Neural cell (in vitro differentiated cells): ENCODE measurements at regions not wholly inside any gene's neighbourhood (a gene's known extent, or its start where the extent isn't known, plus 50 kb on each side); places are given as distances from the start of the nearest gene placed in this dataset.

ENCODE experiments used
- H2AFZ ChIP-seq: fragments of 200-600, 300-800 bp; sonication (generic), shearing (Covaris generic); 2 replicates; pipeline ENCODE4 v1.6.0; 2014; ENCODE audit warnings: low read depth, mild to moderate bottlenecking, antibody characterized with exemption, low read length, moderate library complexity
- H3F3A ChIP-seq: fragments of 200-600 bp; shearing (Covaris generic); 2 replicates; pipeline ENCODE4 v1.6.1; 2016; ENCODE audit warnings: mild to moderate bottlenecking, moderate library complexity, mixed read lengths, antibody characterized with exemption, low read length; ENCODE audit not compliant: insufficient read depth, poor library complexity, severe bottlenecking
- H3K27ac ChIP-seq: fragments of 200-600, 300-800 bp; sonication (generic), shearing (Covaris generic); 2 replicates; pipeline ENCODE4 v1.5.1; 2014; ENCODE audit warnings: mild to moderate bottlenecking, low read length, moderate library complexity
- H3K27me3 ChIP-seq: fragments of 300-800, 200-600 bp; sonication (generic), shearing (Covaris generic); 2 replicates; pipeline ENCODE4 v1.6.0; 2014; ENCODE audit warnings: mild to moderate bottlenecking, low read depth, low read length, moderate library complexity; ENCODE audit not compliant: insufficient read depth
- H3K36me3 ChIP-seq: fragments of 300-800, 200-600 bp; sonication (generic), shearing (Covaris generic); 2 replicates; pipeline ENCODE4 v1.5.1; 2014; ENCODE audit warnings: mild to moderate bottlenecking, antibody characterized with exemption, low read length, moderate library complexity; ENCODE audit not compliant: insufficient read depth
- H3K4me2 ChIP-seq: fragments of 300-800, 200-600 bp; sonication (generic), shearing (Covaris generic); 2 replicates; pipeline ENCODE4 v1.6.0; 2014; ENCODE audit warnings: mild to moderate bottlenecking, low read length
- H3K4me3 ChIP-seq: fragments of 300-800, 200-600 bp; sonication (generic), shearing (Covaris generic); 2 replicates; pipeline ENCODE4 v1.5.1; 2014; ENCODE audit warnings: mild to moderate bottlenecking, low read length, moderate library complexity
- H3K79me2 ChIP-seq: fragments of 200-600 bp; shearing (Covaris generic); replicated peaks from 2 replicates; pipeline ENCODE4 v1.6.0; 2014; ENCODE audit warnings: mild to moderate bottlenecking, low read length, moderate library complexity; ENCODE audit not compliant: insufficient read depth
- H3K9ac ChIP-seq: fragments of 300-800, 200-600 bp; sonication (generic), shearing (Covaris generic); 2 replicates; pipeline ENCODE4 v1.6.1; 2016; ENCODE audit warnings: mild to moderate bottlenecking, low read length, mixed read lengths
- H3K9me2 ChIP-seq: fragments of 200-600 bp; shearing (Covaris generic); 2 replicates; pipeline ENCODE4 v1.6.1; 2016; ENCODE audit warnings: mild to moderate bottlenecking, low read length, mixed read lengths; ENCODE audit not compliant: insufficient read depth
- H3K9me3 ChIP-seq: fragments of 200-600, 300-800 bp; sonication (generic), shearing (Covaris generic); 2 replicates; pipeline ENCODE4 v1.6.1; 2016; ENCODE audit warnings: mild to moderate bottlenecking, mixed run types, low read length, moderate library complexity, mixed read lengths
- H4K20me1 ChIP-seq: fragments of 200-600 bp; shearing (Covaris generic); 2 replicates; pipeline ENCODE4 v1.6.1; 2016; ENCODE audit warnings: mild to moderate bottlenecking, mixed run types; ENCODE audit not compliant: insufficient read depth
- EP300 ChIP-seq: fragments of 450-650 bp; conservative IDR thresholded peaks from 2 replicates; pipeline ENCODE4 v1.6.1; 2014; ENCODE audit warnings: antibody characterized with exemption, mild to moderate bottlenecking, moderate library complexity; ENCODE audit not compliant: poor library complexity, severe bottlenecking
- EZH2 ChIP-seq: fragments of 200-600, 300-800 bp; shearing (Covaris generic), sonication (generic); IDR thresholded peaks from 2 replicates; pipeline ENCODE4 v1.6.1; 2014; ENCODE audit warnings: antibody characterized with exemption, low read length, borderline replicate concordance, mild to moderate bottlenecking; ENCODE audit not compliant: insufficient read depth, poor library complexity, severe bottlenecking
- MXI1 ChIP-seq: fragments of 450-650 bp; conservative IDR thresholded peaks from 2 replicates; pipeline ENCODE4 v1.6.1; 2014; ENCODE audit warnings: antibody characterized with exemption, mild to moderate bottlenecking; ENCODE audit not compliant: poor library complexity, severe bottlenecking
- POLR2AphosphoS5 ChIP-seq: IDR thresholded peaks from 2 replicates; pipeline ENCODE4 v1.6.1; 2012
- RAD21 ChIP-seq: fragments of 450-650 bp; conservative IDR thresholded peaks from 2 replicates; pipeline ENCODE4 v1.6.1; 2014; ENCODE audit warnings: antibody characterized with exemption, mild to moderate bottlenecking, moderate library complexity
- SMC3 ChIP-seq: fragments of 450-650 bp; conservative IDR thresholded peaks from 2 replicates; pipeline ENCODE4 v1.6.1; 2014; ENCODE audit warnings: antibody characterized with exemption, mild to moderate bottlenecking, moderate library complexity; ENCODE audit not compliant: poor library complexity
- TAF1 ChIP-seq: IDR thresholded peaks from 2 replicates; pipeline ENCODE4 v1.6.1; 2012; ENCODE audit warnings: low read depth
- TF ChIP-seq, protein P1 (sequence below): IDR thresholded peaks from 2 replicates; pipeline ENCODE4 v1.6.1; 2012; ENCODE audit warnings: borderline replicate concordance
- TF ChIP-seq, protein P2 (sequence below): fragments of 450-650 bp; IDR thresholded peaks from 2 replicates; pipeline ENCODE4 v1.5.1; 2014; ENCODE audit warnings: antibody characterized with exemption, mild to moderate bottlenecking, moderate library complexity; ENCODE audit not compliant: poor library complexity, severe bottlenecking

DNA sequence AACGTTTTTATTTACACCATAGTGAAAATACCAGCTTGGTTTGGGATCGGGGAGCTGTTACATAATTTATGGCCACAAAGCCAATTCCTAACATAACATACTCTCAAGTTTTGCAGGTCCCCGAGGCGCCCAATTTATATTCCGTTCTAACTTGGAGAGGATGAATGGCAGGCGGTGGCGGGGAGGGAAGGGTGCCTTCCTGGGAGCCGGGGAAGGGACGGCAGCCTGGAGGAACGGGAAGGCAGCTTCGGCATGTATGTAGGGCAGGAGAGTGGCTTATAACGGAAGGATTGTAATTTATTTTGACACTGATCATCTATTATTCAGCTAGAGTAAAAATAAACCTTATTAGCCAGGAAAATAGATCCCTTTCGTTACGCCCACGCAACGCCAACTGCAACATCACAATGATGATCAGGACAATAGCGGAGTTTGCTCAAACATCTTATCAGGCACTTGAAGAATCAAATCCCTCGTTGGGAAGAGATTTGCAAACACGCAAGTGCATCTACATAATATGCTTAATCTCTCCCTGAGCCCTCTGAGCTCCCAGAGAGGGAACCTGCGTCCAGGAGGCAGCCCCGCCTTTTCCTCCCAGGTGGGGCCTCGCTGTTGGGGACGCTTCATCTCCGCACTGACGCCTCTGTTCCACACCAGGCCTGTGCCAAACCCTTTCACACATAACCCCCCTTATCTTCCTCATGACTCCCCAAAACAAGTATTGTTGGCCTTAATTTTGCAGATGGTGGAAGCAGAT is 93.7 kb upstream of the C1orf174 start:
- no peaks in the 10 kb centered on the region for H3K27me3 ChIP-seq
- no peaks in the 10 kb centered on the region for H3K9me3 ChIP-seq
- TF ChIP-seq TAF1 = no peak
- TF ChIP-seq EZH2 = no peak
- TF ChIP-seq MXI1 = no peak
- TF ChIP-seq SMC3 = no peak
- TF ChIP-seq, protein P1, sequence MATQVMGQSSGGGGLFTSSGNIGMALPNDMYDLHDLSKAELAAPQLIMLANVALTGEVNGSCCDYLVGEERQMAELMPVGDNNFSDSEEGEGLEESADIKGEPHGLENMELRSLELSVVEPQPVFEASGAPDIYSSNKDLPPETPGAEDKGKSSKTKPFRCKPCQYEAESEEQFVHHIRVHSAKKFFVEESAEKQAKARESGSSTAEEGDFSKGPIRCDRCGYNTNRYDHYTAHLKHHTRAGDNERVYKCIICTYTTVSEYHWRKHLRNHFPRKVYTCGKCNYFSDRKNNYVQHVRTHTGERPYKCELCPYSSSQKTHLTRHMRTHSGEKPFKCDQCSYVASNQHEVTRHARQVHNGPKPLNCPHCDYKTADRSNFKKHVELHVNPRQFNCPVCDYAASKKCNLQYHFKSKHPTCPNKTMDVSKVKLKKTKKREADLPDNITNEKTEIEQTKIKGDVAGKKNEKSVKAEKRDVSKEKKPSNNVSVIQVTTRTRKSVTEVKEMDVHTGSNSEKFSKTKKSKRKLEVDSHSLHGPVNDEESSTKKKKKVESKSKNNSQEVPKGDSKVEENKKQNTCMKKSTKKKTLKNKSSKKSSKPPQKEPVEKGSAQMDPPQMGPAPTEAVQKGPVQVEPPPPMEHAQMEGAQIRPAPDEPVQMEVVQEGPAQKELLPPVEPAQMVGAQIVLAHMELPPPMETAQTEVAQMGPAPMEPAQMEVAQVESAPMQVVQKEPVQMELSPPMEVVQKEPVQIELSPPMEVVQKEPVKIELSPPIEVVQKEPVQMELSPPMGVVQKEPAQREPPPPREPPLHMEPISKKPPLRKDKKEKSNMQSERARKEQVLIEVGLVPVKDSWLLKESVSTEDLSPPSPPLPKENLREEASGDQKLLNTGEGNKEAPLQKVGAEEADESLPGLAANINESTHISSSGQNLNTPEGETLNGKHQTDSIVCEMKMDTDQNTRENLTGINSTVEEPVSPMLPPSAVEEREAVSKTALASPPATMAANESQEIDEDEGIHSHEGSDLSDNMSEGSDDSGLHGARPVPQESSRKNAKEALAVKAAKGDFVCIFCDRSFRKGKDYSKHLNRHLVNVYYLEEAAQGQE = no peak
- no peak for TF ChIP-seq EP300
- no peak for TF ChIP-seq POLR2AphosphoS5
- no peak overlapping the region for H2AFZ ChIP-seq
- H3K36me3 ChIP-seq = no peaks in the 10 kb centered on the region
- no peak overlapping the region for H3K4me3 ChIP-seq
- H3K4me2 ChIP-seq = no peak overlapping the region
- no peaks in the 10 kb centered on the region for H4K20me1 ChIP-seq
- no peak overlapping the region for H3K9ac ChIP-seq
- H3F3A ChIP-seq = no peaks in the 10 kb centered on the region
- no peaks in the 10 kb centered on the region for H3K79me2 ChIP-seq
- no peak overlapping the region for H3K27ac ChIP-seq
- no peaks in the 10 kb centered on the region for H3K9me2 ChIP-seq

DNA sequence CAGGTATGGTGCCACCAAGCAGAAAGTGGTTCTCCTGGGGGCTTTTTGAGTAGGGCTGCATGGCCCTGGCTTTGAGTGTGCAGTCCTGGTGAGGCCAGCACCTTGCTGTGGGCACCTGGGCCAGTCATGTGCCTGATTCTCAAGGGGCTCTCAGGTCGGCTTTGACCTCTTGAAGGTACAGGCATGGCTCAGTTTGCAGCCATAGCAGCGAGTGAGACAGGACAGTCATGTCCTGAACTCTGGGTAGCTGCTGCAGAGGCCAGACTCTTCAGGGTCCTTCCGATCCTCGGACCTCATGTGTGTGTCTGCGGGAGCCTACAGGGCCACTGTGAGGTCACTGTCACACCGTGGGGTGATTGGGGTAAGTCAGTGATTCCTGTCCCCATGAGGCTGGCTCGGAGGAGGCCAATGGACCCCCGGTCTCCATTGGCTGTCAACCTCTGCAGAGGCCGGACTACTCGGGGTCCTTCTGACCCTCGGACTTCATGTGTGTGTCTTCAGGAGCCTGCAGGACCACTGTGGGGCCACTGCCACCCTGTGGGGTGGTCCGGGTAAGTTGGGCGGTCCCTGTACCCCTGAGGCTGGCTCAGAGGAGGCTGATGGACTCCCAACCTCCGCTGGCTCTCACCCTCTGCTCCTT is 95.2 kb upstream of the C1orf174 start:
- TF ChIP-seq MXI1 (no peak), SMC3 (no peak), RAD21 (no peak), POLR2AphosphoS5 (no peak), EP300 (no peak), EZH2 (no peak), TAF1 (no peak)
- TF ChIP-seq, protein P1 = no peak
- TF ChIP-seq, protein P2, sequence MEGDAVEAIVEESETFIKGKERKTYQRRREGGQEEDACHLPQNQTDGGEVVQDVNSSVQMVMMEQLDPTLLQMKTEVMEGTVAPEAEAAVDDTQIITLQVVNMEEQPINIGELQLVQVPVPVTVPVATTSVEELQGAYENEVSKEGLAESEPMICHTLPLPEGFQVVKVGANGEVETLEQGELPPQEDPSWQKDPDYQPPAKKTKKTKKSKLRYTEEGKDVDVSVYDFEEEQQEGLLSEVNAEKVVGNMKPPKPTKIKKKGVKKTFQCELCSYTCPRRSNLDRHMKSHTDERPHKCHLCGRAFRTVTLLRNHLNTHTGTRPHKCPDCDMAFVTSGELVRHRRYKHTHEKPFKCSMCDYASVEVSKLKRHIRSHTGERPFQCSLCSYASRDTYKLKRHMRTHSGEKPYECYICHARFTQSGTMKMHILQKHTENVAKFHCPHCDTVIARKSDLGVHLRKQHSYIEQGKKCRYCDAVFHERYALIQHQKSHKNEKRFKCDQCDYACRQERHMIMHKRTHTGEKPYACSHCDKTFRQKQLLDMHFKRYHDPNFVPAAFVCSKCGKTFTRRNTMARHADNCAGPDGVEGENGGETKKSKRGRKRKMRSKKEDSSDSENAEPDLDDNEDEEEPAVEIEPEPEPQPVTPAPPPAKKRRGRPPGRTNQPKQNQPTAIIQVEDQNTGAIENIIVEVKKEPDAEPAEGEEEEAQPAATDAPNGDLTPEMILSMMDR = no peak
- no peak overlapping the region for H2AFZ ChIP-seq
- no peak overlapping the region for H3K4me2 ChIP-seq
- H3F3A ChIP-seq = no peaks in the 10 kb centered on the region
- H3K9me2 ChIP-seq = no peaks in the 10 kb centered on the region
- H3K9me3 ChIP-seq = no peaks in the 10 kb centered on the region
- no peaks in the 10 kb centered on the region for H3K79me2 ChIP-seq
- no peaks in the 10 kb centered on the region for H3K36me3 ChIP-seq
- no peak overlapping the region for H3K27ac ChIP-seq
- no peaks in the 10 kb centered on the region for H3K27me3 ChIP-seq
- H4K20me1 ChIP-seq = no peaks in the 10 kb centered on the region
- H3K9ac ChIP-seq = no peak overlapping the region
- no peak overlapping the region for H3K4me3 ChIP-seq
